SK-N-SH (cell line): ENCODE measurements at regions not wholly inside any gene's neighbourhood (a gene's known extent, or its start where the extent isn't known, plus 50 kb on each side); places are given as distances from the start of the nearest gene placed in this dataset.
A peak's percentile ranks its signal among the peaks of the same experiment; 100 is the strongest.

Experiments used
- CTCF ChIA-PET: fragments of 300-600, 350-600 bp; formaldehyde crosslinking; extraction: SDS; loops from one replicate; lab custom pipeline; 2021; lab: Yijun Ruan, JAX
- POLR2A ChIA-PET: fragments of 350-600 bp; sonication (Branson Sonifier 250); formaldehyde crosslinking; extraction: SDS; loops from one replicate; lab custom pipeline; 2020; ENCODE audit warnings: antibody characterized with exemption, inconsistent platforms; lab: Yijun Ruan, JAX
- DNase-seq: peaks from one replicate; pipeline ENCODE4 v3.0.0; 2012
- H2AFZ ChIP-seq: fragments of 200-600 bp; sonication (generic); 2 replicates; pipeline ENCODE4 v1.8.1; 2016; ENCODE audit warnings: antibody characterized with exemption, mild to moderate bottlenecking, low read depth
- H3F3A ChIP-seq: fragments of 200-600 bp; sonication (generic); replicated peaks from 2 replicates; pipeline ENCODE3; 2016; ENCODE audit warnings: antibody characterized with exemption, mild to moderate bottlenecking; ENCODE audit not compliant: insufficient read depth
- H3K27ac ChIP-seq, 2 experiments: fragments of 200-500 bp in 1 of 2; fragments of 200-600 bp in 1 of 2; sonication (Bioruptor generic) in 1 of 2; sonication (generic), shearing (Covaris generic) in 1 of 2; 2 replicates each; pipeline versions ENCODE4 v1.5.1 to v1.6.1; 2014 to 2016; ENCODE audit warnings: low read depth in 2 of 2, inconsistent platforms in 1 of 2, low read length in 1 of 2, mild to moderate bottlenecking in 1 of 2, mixed read lengths in 1 of 2
- H3K27me3 ChIP-seq: fragments of 200-600 bp; sonication (generic), shearing (Covaris generic); 2 replicates; pipeline ENCODE4 v1.6.1; 2016; ENCODE audit warnings: mixed run types; ENCODE audit not compliant: insufficient read depth
- H3K36me3 ChIP-seq, 2 experiments: fragments of 200-500 bp in 1 of 2; fragments of 200-600 bp in 1 of 2; sonication (Bioruptor generic) in 1 of 2; sonication (generic) in 1 of 2; replicated peaks in 1 of 2; 2 replicates each; pipeline versions ENCODE3 to v1.5.1; 2014 to 2016; ENCODE audit warnings: low read length in 1 of 2, mild to moderate bottlenecking in 1 of 2; ENCODE audit not compliant: insufficient read depth in 2 of 2, control insufficient read depth in 1 of 2
- H3K4me1 ChIP-seq, 2 experiments: fragments of 200-500 bp in 1 of 2; fragments of 200-600 bp in 1 of 2; sonication (Bioruptor generic) in 1 of 2; sonication (generic), shearing (Covaris generic) in 1 of 2; 2 replicates each; pipeline versions ENCODE4 v1.5.1 to v1.6.1; 2014 to 2016; ENCODE audit warnings: low read depth in 1 of 2, low read length in 1 of 2, mixed run types in 1 of 2; ENCODE audit not compliant: insufficient read depth in 2 of 2, control insufficient read depth in 1 of 2
- H3K4me2 ChIP-seq: fragments of 200-600 bp; sonication (generic), shearing (Covaris generic); 2 replicates; pipeline ENCODE4 v1.6.1; 2017; ENCODE audit warnings: mixed run types
- H3K4me3 ChIP-seq, 2 experiments: fragments of 200-500 bp in 1 of 2; fragments of 200-600 bp in 1 of 2; sonication (Bioruptor generic) in 1 of 2; sonication (generic), shearing (Covaris generic) in 1 of 2; 2 replicates each; pipeline versions ENCODE4 v1.5.1 to v1.8.1; 2014 to 2016; ENCODE audit warnings: low read depth in 2 of 2, inconsistent platforms in 1 of 2, low read length in 1 of 2, mild to moderate bottlenecking in 1 of 2, mixed read lengths in 1 of 2, moderate library complexity in 1 of 2
- H3K79me2 ChIP-seq: fragments of 200-600 bp; sonication (generic); 2 replicates; pipeline ENCODE4 v1.8.1; 2017; ENCODE audit warnings: mild to moderate bottlenecking; ENCODE audit not compliant: insufficient read depth
- H3K9ac ChIP-seq: fragments of 200-600 bp; sonication (generic); 2 replicates; pipeline ENCODE4 v1.6.1; 2017; ENCODE audit warnings: mixed run types
- H3K9me2 ChIP-seq: fragments of 200-600 bp; sonication (generic); 2 replicates; pipeline ENCODE4 v1.6.1; 2017; ENCODE audit warnings: mixed run types
- H3K9me3 ChIP-seq: fragments of 200-600 bp; sonication (generic); 2 replicates; pipeline ENCODE4 v1.6.1; 2017; ENCODE audit warnings: mixed run types, mild to moderate bottlenecking, moderate library complexity
- H4K20me1 ChIP-seq: fragments of 200-600 bp; sonication (generic); 2 replicates; pipeline ENCODE4 v1.6.1; 2017; ENCODE audit warnings: mild to moderate bottlenecking, mixed run types; ENCODE audit not compliant: insufficient read depth
- CHD2 ChIP-seq: fragments of 150-350 bp; IDR thresholded peaks from 2 replicates; pipeline ENCODE4 v1.6.1; 2018; ENCODE audit warnings: low read length; ENCODE audit not compliant: partially characterized antibody
- EP300 ChIP-seq, 2 experiments: IDR thresholded peaks; 2 replicates each; pipeline versions ENCODE4 v1.4.0 to v1.6.1; 2012; ENCODE audit warnings: borderline replicate concordance in 1 of 2, low read depth in 1 of 2, low read length in 1 of 2
- EZH2phosphoT487 ChIP-seq: fragments of 200-600 bp; sonication (generic); IDR thresholded peaks from 2 replicates; pipeline ENCODE4 v1.6.1; 2017; ENCODE audit warnings: low read depth, mixed run types, mild to moderate bottlenecking, antibody characterized with exemption, moderate library complexity, borderline replicate concordance
- FOSL2 ChIP-seq: IDR thresholded peaks from 2 replicates; pipeline ENCODE4 v1.4.0; 2012; ENCODE audit warnings: low read depth, mild to moderate bottlenecking, moderate library complexity, borderline replicate concordance
- FOXM1 ChIP-seq: IDR thresholded peaks from 2 replicates; pipeline ENCODE4 v1.4.0; 2012; ENCODE audit warnings: low read depth, mild to moderate bottlenecking
- JUND ChIP-seq: IDR thresholded peaks from 2 replicates; pipeline ENCODE4 v1.4.0; 2012
- MEF2A ChIP-seq: IDR thresholded peaks from 2 replicates; pipeline ENCODE4 v1.4.0; 2012; ENCODE audit warnings: low read depth, borderline replicate concordance
- MXI1 ChIP-seq: IDR thresholded peaks from 2 replicates; pipeline ENCODE4 v1.6.1; 2012; ENCODE audit warnings: mild to moderate bottlenecking, low read depth, low read length, improper control_type of control experiment
- NFIC ChIP-seq: IDR thresholded peaks from 2 replicates; pipeline ENCODE4 v1.4.0; 2012; ENCODE audit warnings: borderline replicate concordance
- NRF1 ChIP-seq: IDR thresholded peaks from 2 replicates; pipeline ENCODE4 v1.6.1; 2012; ENCODE audit warnings: low read depth, mild to moderate bottlenecking, low read length
- POLR2AphosphoS5 ChIP-seq: IDR thresholded peaks from 2 replicates; pipeline ENCODE4 v1.6.1; 2012; ENCODE audit warnings: low read depth, low read length
- RAD21 ChIP-seq: IDR thresholded peaks from 2 replicates; pipeline ENCODE4 v1.6.1; 2012; ENCODE audit warnings: mild to moderate bottlenecking, low read length
- RXRA ChIP-seq: IDR thresholded peaks from 2 replicates; pipeline ENCODE4 v1.4.0; 2012; ENCODE audit warnings: low read depth, mild to moderate bottlenecking, borderline replicate concordance
- SMC3 ChIP-seq: IDR thresholded peaks from 2 replicates; pipeline ENCODE4 v1.6.1; 2012; ENCODE audit warnings: low read depth, low read length, improper control_type of control experiment
- TCF12 ChIP-seq: IDR thresholded peaks from 2 replicates; pipeline ENCODE4 v1.4.0; 2012
- TEAD4 ChIP-seq: IDR thresholded peaks from 2 replicates; pipeline ENCODE4 v1.4.0; 2012; ENCODE audit warnings: mild to moderate bottlenecking, borderline replicate concordance; ENCODE audit not compliant: insufficient read depth
- WGBS: methylation state at CpG from one replicate; pipeline ENCODE4 v1.1.6; 2017; ENCODE audit warnings: low lambda C conversion rate; 5-methylcytosine and 5-hydroxymethylcytosine counted together
- TF ChIP-seq, protein P1 (sequence below): IDR thresholded peaks from 2 replicates; pipeline ENCODE4 v1.4.0; 2012; ENCODE audit warnings: low read depth, borderline replicate concordance
- TF ChIP-seq, protein P2 (sequence below): fragments of 150-350 bp; IDR thresholded peaks from 2 replicates; pipeline ENCODE4 v1.6.1; 2017; ENCODE audit warnings: antibody characterized with exemption, low read length, low read depth, borderline replicate concordance
- TF ChIP-seq, protein P3 (sequence below): IDR thresholded peaks from 2 replicates; pipeline ENCODE4; 2012
- TF ChIP-seq, protein P4 (sequence below): IDR thresholded peaks from 2 replicates; pipeline ENCODE4 v1.4.0; 2012; ENCODE audit warnings: low read depth

DNA sequence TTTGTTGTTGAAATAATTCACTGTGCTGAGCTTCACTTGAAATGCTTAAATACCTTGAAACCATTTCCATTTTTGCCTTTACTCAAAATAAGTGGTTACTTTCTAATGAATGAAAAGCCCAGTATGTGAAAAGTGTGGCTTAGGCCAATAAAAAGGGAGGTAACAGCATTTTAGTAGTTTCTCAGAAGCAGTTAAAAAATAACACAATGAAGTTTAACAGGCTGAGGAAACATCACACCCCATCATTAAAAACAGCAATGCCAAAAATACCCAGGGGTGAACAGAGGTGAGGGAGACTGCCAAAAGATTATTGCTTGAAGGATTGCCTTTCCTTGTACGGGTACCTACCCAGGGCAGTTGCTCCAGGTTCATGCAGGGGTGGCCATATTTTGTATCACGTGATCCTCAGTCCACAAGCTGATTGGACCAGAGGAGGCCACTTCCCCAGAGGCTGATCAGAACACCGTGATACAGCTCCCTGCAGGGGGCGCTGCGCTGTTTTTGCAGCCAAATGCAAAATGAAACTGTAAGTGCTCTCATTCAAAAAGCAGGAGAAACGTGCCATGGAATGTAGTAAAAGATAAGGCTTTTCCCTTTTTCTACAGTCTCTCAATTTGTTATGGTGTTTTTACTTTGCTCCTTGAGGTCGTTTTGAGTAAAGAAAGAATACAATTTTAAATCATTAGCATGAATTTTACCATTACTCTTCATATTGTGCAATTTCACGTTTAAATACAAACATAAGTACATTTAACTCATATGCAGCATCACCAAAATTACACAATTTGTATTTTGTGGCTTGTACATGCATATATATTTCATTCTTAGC is 70.2 kb upstream of the SH3BP4 start (continued):
- TF ChIP-seq, protein P1, sequence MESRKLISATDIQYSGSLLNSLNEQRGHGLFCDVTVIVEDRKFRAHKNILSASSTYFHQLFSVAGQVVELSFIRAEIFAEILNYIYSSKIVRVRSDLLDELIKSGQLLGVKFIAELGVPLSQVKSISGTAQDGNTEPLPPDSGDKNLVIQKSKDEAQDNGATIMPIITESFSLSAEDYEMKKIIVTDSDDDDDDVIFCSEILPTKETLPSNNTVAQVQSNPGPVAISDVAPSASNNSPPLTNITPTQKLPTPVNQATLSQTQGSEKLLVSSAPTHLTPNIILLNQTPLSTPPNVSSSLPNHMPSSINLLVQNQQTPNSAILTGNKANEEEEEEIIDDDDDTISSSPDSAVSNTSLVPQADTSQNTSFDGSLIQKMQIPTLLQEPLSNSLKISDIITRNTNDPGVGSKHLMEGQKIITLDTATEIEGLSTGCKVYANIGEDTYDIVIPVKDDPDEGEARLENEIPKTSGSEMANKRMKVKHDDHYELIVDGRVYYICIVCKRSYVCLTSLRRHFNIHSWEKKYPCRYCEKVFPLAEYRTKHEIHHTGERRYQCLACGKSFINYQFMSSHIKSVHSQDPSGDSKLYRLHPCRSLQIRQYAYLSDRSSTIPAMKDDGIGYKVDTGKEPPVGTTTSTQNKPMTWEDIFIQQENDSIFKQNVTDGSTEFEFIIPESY, result no peak
- TF ChIP-seq, protein P2, sequence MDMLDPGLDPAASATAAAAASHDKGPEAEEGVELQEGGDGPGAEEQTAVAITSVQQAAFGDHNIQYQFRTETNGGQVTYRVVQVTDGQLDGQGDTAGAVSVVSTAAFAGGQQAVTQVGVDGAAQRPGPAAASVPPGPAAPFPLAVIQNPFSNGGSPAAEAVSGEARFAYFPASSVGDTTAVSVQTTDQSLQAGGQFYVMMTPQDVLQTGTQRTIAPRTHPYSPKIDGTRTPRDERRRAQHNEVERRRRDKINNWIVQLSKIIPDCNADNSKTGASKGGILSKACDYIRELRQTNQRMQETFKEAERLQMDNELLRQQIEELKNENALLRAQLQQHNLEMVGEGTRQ, result 0 out of 2 replicates have a peak, but pooled peaks have one; percentile 30
- TF ChIP-seq SMC3 (peak; percentile 45), EZH2phosphoT487 (no peak)

DNA sequence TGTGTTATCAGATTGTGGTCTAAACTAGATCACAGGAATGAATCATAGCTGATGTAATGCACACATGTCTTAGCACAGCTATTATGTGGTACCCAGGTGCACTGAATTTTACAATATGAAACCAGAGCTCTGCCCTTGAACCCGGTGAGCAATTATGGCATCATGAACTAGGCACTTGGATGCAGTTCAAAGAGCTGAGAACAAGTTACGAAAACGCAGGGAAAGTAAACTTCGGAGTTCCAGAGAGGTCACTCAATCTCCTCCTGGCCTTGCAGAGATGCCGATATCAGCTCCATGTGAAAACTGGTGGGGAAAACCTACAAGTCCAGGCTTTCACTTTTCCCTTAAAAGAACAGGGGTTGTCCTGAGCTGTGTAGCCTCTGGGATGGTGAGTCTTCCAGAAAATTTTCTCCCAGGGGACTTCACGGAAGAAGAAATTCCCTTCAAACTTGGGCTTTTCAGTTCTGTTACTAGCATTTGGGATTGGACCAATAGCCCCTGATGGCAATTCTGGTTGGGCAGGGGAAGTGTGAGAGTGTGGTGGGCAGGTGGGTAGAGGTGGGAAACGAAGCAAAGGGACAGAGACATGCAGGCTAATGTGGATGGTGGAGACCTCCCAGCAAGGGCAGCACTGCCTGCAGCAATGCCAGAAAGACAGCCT is 71.1 kb upstream of the SH3BP4 start:
- POLR2A ChIA-PET, result no interaction called here
- H3K9me2 ChIP-seq, result no peaks in the 10 kb centered on the region
- H3K4me1 ChIP-seq, result peaks cover 7 to 13% of the 10 kb centered on the region in 2 experiments; a peak in 2 of 4 replicates
- peaks cover 6% of the 10 kb centered on the region for H3F3A ChIP-seq
- H3K36me3 ChIP-seq, result no peaks in the 10 kb centered on the region
- peak overlapping the region; percentile 82 for H2AFZ ChIP-seq
- H4K20me1 ChIP-seq, result no peaks in the 10 kb centered on the region
- H3K9ac ChIP-seq, result no peak overlapping the region
- no peaks in the 10 kb centered on the region for H3K27me3 ChIP-seq
- H3K9me3 ChIP-seq, result no peaks in the 10 kb centered on the region
- TF ChIP-seq NRF1, result no peak
- TF ChIP-seq, protein P3, sequence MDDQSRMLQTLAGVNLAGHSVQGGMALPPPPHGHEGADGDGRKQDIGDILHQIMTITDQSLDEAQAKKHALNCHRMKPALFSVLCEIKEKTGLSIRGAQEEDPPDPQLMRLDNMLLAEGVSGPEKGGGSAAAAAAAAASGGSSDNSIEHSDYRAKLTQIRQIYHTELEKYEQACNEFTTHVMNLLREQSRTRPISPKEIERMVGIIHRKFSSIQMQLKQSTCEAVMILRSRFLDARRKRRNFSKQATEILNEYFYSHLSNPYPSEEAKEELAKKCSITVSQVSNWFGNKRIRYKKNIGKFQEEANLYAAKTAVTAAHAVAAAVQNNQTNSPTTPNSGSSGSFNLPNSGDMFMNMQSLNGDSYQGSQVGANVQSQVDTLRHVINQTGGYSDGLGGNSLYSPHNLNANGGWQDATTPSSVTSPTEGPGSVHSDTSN, result peak; percentile 72
- TF ChIP-seq MEF2A, result peak; percentile 58; the same call in 1 of the 2 replicates
- no peak for TF ChIP-seq MXI1
- TF ChIP-seq POLR2AphosphoS5, result peak; percentile 75; the same call in 1 of the 2 replicates
- peak in 1 of 2 experiments; percentile 89; a peak in 1 of 4 replicates for TF ChIP-seq EP300 (IDR thresholded peaks at IDR 0.05; ENCODE audit: borderline replicate concordance in 1 of 2, low read depth in 1 of 2, low read length in 1 of 2)
- TF ChIP-seq RAD21, result no peak
- TF ChIP-seq TEAD4, result peak; percentile 67
- peak; percentile 94 for TF ChIP-seq FOSL2
- TF ChIP-seq TCF12, result peak; percentile 98
- TF ChIP-seq, protein P4, sequence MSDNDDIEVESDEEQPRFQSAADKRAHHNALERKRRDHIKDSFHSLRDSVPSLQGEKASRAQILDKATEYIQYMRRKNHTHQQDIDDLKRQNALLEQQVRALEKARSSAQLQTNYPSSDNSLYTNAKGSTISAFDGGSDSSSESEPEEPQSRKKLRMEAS, result peak; percentile 62
- TF ChIP-seq FOXM1, result peak; percentile 60; the same call in 1 of the 2 replicates
- peak; percentile 98 for TF ChIP-seq RXRA
- peak; percentile 92 for TF ChIP-seq JUND
- peak; percentile 93 for TF ChIP-seq NFIC
- TF ChIP-seq, protein P1, result peak; percentile 72; the same call in 1 of the 2 replicates
- TF ChIP-seq CHD2, result no peak
- peak overlapping the region; percentile 60 for H3K4me2 ChIP-seq
- no peak for DNase-seq
- CTCF ChIA-PET, result interaction anchor here (0.6 to 1.9 kb wide), 9 partner anchors 9 to 229 kb away, joined by 3 to 6 read pairs (median 3); no protein-coding TSS in a partner anchor
- no peaks in the 10 kb centered on the region for H3K79me2 ChIP-seq
- H3K4me3 ChIP-seq, result peak overlapping the region in 1 of 2 experiments; percentile 30; a peak in 1 of 4 replicates
- 33% methylated on average over 7 of the region's 7 CpGs for WGBS
- H3K27ac ChIP-seq, result peak overlapping the region in 1 of 2 experiments; percentile 54; a peak in 2 of 4 replicates
